NCI-H2196 (cell line): ENCODE measurements at regions not wholly inside any gene's neighbourhood (a gene's known extent, or its start where the extent isn't known, plus 50 kb on each side); places are given as distances from the start of the nearest gene placed in this dataset.
A peak's percentile ranks its signal among the peaks of the same experiment; 100 is the strongest.
"Not testable (repeated sequence)": the region's sequence is repeated elsewhere in the genome, so short reads cannot be mapped to it uniquely, and the experiment has no call there.

ENCODE experiments used
- DNase-seq: peaks from one replicate; lab custom pipeline; 2025; ENCODE audit not compliant: unreplicated experiment; lab: John Stamatoyannopoulos, UW

DNA sequence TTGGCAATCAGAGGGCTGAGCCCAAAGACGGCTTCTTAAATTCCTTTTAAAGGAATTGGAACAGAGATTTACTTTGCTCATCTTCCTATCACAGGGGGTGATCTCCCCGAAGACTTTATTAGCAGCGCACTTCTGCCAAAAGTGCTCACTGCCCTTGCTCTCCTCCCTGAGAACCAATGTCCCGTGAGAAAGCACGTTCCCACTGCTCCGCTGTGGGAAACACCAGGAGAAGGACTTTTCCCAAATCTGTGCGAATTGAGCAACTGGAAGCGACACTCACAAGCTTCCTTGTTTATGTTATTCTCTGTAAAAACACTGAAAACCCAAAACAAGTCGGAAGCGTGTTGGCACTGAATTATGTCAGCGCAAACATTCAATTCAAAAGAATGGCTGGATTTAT, 670.8 kb upstream of the NR2F2 start:
- no peak for DNase-seq

DNA sequence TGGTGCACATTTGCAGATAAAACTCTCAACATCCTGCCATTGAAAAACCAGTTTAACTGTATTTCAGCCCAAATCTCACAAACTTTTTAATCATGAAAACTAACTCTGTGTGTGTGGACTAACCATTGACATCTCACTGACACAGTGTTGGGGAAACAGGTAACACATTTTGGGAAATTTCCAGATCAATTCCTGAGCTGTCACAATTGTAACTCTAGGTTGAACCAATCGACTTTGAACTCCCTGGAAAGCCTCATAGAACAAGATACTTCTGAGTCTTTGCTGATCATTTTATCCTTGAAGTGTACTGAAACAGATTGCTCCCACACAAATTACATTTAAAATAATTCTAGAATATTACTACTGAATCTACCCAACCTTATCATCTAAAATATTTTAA, 667.9 kb upstream of the NR2F2 start:
- DNase-seq, result no peak

DNA sequence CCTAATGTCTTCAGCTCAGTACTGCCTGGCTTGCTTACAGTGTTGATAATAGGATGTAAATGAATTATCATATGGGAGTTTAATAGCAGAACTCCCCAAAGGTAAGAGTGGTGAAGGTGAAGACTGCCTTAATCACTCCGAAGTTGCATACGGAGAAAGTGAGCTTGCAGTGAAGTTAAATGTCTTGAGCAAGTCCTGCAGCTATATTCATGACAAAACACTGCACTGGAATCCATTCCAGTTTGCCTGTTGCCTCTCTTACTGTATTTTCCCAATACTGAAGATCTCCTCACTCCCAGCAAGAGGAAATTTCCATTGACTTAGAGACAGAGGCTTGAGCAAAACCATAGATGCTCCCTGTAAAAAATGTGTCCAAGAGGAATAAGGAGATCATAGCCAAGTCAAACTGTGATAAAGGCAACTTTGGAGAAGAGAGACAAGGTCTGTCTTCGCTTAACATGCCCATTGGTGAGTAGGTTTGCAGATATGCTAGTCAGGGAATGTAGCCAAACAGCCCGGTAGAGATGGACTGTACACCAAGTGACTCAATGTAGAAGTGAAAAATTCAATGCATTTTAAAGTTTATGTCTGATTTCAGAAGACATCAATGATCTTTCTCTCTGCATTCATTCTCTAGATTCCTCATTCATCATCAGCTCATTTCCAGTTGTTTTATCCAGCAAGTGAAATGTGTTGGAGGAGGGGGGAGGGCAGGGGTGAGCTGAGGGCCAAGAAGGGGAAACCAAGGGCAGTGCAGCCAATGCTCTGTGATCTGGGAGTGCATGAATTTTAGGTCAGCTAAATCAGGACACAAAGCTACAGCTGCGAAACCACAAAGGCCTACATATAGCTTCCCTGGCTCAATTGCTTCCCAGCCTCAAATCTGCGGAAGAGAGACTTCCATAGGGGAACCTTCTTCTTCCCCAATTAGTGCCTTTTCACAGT, 667.1 kb upstream of the NR2F2 start:
- DNase-seq, result no peak

DNA sequence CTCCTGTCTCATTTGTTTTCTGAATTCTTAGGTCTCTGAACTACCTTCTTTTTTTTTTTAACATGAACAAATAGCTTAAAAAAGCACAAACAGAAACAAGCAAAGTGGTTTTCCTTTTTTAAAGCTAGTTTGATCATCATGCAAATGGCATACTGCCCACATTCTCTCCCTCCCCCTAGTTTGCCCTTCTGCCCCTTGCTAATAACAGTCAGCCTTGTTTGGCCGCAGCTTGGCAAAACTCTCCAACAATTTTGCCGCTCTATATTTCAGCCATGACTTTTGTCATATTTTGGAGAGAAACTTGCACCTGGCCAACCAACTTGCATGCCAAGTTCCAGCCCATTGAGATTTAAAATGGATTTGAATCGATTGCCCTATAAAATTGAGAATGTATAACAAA, 666.0 kb upstream of the NR2F2 start:
- DNase-seq, result no peak

DNA sequence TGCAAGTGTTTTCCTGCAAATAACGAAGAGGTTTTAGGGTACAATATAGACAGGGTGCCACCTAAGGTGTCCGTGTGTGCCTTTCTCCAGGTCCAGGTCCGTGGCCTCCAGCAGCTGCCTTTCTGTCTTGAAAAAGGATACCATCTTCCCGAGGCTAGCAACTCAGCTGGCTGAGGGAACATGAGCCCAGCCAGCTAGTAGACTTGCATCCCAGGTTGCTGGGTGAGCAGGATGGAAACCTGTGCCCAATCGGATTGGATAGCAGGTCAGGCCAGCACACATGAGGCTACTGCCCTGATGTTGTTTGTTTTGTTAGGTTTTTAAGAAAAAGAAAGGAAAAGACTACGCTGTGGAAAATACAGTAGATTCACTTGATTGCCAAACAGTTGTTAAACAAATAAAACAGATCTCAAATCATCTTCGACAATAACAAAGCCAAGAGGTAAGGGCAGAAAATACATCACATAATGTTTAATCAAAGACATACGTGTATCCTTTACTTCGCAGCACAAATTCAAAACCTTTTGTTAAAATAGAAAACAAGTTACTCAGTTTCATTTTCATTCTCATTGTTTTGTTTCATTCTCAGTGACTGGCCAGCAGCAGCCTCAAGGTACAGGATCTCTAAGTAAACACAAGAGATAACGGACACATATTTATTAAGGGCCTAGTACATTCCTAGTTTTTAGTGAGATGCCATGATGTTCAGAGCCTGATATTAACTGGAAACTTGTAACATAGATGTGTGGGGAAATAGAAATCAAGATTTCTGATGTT, 661.2 kb upstream of the NR2F2 start:
- no peak for DNase-seq

DNA sequence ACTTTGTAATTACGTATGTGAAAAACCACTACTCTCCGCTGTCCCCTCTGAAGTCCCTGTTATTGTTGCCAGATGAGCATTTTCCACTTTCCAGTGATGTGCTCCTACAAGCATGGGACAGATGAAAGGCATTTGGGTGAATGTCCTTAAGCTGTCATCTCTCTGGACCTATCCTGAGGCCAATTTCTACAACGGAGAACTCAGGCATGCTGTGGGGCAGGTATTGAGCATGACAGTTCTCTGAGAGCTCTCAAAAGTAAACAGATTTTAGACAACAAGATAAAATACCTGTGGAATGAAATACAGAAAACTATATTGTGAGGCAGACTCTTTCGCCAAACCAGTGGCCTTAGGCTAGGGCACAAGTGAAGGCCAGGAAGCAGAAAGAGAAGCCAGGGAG, 656.5 kb upstream of the NR2F2 start:
- DNase-seq, result no peak

DNA sequence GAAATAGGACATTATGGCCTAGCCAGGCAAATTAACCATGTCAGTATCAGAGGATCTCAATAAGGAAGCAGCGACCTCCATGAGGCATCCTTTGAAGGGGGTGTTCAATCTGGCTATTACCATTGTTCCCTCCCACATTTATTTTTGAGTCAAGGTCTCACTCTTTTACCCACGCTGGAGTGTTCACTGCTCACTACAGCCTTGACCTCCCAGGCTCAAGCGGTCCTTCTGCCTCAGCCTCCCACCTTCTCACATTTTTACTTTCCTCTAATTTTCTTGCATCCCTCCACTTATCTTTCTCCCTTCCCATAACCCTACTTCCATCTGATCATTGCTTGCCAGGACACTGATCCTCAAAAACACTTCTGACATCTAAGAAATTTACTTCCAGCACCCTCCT, 654.0 kb upstream of the NR2F2 start:
- no peak for DNase-seq

DNA sequence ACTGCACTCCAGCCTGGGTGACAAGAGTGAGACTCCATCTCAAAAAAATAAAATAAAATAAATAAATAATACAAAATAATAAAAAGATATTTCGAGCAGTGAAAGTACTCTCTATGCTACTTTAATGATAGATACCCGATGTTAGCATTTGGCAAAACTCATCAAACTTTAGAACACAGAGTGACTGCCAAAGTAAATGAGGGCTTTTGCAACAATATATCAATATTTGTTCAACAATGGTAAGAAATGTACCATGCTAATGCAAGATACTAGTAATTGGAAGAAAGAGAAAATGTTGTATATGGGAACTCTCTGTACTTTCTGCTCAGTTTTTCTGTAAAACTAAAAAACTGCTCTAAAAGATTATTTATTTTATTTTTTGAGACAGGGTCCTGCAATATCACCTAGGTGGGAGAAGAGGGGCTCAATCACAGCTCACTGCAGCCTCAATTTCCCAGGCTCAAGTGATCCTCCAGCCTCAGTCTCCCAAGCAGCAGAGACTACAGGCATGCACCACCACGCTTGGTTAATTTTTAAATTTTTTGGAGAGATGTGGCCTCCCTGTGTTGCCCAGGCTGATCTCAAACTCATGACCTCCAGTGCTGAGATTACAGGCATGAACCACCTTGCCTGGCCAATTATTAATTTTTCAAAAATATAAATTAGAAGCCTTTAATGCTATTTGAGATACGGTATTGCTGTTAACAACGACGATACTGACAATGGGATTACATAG, 650.5 kb upstream of the NR2F2 start:
- no peak for DNase-seq

DNA sequence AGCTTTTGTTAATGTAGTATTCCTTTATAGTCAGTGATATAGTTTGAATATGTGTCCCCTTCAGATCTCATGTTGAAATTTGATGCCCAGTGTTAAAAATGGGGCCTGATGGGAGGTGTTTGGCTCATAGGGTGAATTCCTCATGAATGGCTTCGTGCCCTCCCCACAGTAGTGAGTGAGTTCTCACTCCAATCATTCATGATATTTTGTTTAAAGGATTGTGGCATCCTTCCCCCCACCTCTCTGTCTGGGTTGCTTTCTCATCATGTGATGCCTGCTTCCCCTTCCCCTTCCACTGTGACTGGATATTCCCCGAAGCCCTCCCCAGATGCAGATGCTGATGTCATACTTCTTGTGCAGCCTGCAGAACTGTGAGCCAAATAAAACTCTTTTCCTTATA, 649.8 kb upstream of the NR2F2 start:
- DNase-seq, result no peak

DNA sequence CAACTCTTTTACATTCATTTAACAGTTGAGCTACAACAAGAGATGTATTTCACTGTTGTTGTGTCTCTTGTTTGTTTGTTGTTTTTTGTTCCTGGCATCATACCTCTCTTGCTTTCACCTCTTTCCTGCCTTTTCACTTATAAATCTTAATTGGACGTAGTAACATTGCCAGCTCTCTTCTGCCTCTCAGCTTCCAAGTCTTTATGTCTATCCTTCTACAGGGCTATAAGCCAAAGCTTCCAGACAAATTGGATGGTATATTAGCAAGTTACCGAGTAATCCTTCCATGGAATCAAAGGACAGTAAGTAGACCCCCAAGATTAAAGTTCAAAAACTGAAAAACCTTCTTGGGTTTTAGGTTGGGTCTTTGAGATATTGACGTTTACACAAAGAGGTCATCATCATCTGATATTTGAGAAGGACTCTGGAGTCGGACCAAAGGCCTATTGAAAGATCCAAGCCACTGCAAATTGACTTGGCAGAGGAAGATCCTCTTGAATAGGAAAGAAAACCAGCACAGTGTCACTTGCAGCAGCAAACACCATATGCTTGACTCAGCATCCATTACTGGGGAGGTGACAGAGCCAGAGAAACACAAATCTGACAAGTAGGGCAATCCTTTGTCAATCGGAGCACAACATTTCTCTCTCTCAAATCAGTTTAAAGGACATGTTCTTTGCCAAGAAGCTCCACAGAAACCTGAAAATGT, 648.5 kb upstream of the NR2F2 start:
- peak; percentile 12 for DNase-seq

DNA sequence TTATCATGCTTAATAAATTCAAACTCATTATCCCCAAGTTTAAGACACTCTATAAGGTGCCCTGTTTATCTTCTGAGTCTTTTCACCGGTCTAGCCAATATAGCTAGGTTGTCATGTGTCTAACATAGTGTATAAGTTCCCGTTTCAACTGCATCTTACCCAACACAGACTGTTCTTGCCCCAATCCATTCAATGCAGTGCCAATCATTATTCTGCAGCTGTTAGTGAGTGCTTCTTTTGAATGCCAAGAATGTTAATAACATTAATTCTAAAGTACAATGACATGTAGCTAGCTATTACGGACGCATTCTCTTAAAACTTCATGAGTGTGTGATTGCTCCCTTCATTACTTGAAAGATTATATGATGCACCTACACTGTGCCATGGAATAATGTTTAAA, 646.4 kb upstream of the NR2F2 start:
- no peak for DNase-seq

DNA sequence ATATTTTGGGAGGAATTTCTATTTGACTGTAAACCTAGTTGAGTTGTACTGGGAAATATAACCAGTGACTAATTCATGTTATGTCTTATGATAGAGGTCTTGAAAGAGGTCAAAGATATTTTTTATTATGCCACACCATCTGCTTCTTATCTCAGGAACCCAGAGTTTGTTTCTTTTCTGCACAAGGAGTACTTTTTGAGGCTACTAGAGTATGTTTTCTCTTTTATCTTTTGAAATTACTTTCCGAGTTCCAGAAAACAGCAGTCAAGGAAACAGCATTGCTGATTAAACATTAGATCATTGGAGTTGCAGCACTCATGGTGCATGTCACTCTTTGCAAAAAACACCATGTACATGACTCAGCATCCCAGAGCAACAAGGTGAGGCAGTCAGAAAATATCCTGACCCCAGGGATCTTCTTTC, 645.8 kb upstream of the NR2F2 start:
- DNase-seq, result no peak

DNA sequence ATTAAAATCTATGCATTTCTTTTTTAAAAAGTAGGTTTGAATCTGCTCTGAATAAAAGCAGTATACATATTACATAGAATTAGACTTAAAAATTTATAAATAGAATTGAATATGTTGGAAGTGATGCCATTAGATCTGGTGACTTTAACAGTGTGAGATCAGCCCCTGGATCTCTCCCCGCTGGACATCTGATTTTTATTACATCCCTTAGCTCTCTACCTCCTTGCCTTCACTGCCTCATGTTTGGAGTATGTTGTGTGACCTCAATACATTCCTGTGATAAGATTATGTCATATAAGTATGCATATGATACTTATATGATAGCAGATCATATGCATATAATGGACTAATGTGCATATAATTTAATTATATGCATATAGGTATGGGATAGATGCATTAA, 643.4 kb upstream of the NR2F2 start:
- DNase-seq, result no peak

DNA sequence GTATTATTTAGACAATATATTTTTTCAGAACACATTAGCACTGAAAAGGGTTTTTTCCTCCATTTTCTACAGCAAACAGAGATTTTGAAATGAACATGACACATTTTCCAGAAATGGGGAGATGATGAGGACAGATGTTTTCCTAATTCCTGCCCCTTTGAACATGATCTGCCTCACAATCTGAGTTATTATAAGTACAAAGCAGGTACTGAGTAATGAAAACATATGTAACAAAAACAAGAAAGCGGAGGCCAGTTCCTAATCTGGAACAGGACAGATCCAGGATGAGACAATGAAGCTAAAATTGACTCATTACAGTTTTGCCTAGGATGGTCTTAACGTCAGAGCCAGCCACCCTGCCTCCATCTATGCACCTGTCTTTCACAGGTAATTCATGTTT, 642.8 kb upstream of the NR2F2 start:
- DNase-seq, result no peak

DNA sequence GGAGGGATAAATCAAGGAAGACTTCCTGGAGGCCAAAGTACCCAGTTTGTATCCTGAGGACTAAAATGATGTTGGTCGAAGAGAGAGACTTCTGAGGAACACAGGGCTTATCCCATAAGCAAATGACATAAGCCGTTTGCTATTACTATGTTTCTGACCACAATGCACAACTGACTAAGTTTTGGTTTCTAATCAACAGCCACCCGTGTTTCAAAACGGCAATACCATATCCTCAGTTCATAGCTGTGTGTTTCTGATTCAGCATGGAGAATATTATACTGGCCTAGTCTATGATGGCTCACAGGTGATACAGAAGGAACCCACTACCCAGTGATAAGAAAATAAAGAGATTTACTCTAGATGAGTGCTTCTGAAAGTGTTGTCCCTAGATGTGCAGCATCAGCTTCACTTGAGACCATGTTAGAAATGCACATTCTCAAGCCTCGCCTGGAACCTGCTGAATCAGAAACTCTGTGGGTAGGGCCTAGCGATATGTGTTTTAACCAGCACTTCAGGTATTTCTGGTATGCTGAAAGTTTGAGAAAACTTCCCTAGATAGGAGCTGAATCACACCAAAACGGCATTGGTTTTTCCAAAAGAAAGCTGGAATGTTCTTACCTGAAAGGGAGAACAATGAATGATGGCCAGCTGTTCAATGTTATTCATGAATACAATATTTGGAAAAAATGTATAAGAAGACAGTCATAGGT, 639.7 kb upstream of the NR2F2 start:
- no peak for DNase-seq

DNA sequence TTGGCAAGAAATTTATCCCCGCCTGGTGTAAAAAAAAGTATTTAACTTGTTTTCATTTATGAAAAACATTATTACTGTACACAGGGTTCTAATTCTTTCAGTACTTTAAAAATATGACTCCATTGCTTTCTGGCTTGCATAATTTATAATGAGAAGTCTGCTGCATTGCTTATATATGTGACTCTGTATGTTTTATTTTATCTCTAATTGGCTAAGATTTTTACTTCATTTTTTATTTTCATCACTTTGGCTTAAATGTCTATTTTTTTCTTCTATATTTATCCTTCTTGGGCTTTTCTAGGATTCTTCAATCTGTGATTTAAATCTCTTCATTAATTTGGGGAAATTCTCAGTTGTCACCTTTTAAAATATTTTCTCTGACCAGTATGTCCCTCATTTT, 636.6 kb upstream of the NR2F2 start:
- no peak for DNase-seq

DNA sequence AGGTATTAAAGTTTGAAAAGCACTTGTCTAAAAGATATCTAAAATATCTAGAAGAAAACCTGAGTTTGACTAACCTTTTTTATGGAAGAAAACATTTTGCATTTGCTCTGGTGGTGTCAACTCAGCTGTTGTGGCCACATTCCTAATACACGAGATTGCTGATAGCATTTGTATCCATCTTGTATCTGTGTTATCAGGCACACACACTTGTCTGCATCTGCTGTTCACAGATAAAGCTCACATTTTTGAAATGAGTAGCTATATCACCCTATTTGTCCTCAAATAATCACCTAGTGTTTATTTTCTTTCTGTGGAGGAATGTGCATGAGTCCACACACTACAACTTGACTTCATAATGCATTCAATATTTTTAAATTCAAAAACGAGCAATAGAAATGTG, 632.3 kb upstream of the NR2F2 start:
- DNase-seq, result no peak

DNA sequence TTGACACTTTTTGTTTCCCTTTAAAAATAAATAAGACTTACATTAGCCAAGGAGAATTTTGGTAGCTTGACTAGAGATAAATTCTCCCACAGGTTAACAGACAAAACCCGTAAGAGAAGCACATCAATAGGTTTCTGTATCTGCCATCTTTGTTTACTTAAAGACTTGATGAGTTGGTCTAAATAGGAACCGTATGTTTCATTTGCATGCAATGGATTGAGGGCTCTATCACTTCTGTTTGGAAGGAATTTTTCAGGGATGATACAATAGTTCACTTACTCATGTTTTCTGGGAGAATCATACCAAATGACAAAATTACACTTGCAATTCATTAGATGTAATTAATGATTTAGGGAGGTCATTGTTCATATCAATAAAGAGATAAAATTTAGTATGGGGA, 631.5 kb upstream of the NR2F2 start:
- no peak for DNase-seq

DNA sequence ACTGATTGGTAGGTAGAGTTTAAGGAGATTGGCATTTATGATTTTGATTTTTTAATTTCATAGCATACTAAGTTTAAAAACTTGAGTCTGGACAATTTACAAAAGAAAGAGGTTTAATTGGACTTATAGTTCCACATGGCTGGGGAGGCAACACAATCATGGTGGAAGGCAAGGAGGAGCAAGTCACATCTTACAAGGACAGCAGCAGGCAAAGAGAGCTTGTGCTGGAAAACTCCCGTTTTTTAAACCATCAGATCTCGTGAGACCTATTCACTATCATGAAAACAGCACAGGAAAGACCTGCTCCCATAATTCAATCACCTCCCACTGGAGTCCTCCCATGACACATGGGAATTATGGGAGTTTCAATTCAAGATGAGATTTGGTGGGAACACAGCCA, 630.9 kb upstream of the NR2F2 start:
- no peak for DNase-seq

DNA sequence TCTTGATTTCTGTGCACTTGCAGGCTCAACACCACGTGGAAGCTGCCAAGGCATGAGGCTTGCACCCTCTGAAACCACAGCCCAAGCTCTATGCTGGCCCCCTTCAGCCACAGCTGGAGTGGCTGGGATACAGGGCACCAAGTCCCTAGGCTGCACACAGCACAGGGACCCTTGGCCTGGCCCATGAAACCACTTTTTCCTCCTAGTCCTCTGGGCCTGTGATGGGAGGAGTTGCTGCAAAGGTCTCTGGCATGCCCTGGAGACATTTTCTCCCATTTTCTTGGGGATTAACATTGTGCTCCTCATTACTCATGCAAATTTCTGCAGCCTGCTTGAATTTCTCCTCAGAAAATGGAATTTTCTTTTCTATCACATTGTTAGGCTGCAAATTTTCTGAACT, 629.8 kb upstream of the NR2F2 start:
- not testable (repeated sequence) for DNase-seq
